CD14-positive monocyte (primary cell): ENCODE measurements at regions not wholly inside any gene's neighbourhood (a gene's known extent, or its start where the extent isn't known, plus 50 kb on each side); places are given as distances from the start of the nearest gene placed in this dataset.

ENCODE experiments used
- DNase-seq, 3 donors: peaks; one replicate each; pipeline ENCODE4 v3.0.0-alpha.2; 2011 to 2022
- H2AFZ ChIP-seq: 2 replicates; pipeline ENCODE4 v1.6.0; 2012; ENCODE audit warnings: mild to moderate bottlenecking, low read depth, low read length, inconsistent platforms; ENCODE audit not compliant: insufficient read depth, poor library complexity, severe bottlenecking
- H3K27ac ChIP-seq, 2 donors: 1 replicate in 1 of 2; 2 replicates in 1 of 2; pipeline ENCODE4 v1.5.1; 2012 to 2013; ENCODE audit warnings: low read length in 2 of 2, control low read depth in 1 of 2, inconsistent platforms in 1 of 2, low read depth in 1 of 2, mild to moderate bottlenecking in 1 of 2
- H3K27me3 ChIP-seq, 2 donors: one replicate each; pipeline versions ENCODE4 v1.6.0 to v1.6.1; 2011 to 2013; ENCODE audit warnings: low read length in 2 of 2; ENCODE audit not compliant: control insufficient read depth in 2 of 2, insufficient read depth in 2 of 2
- H3K36me3 ChIP-seq, 2 donors: replicated peaks in 1 of 2; 1 replicate in 1 of 2; 2 replicates in 1 of 2; pipeline versions ENCODE4 v1.5.1 to v1.6.1; 2012 to 2013; ENCODE audit warnings: low read length in 2 of 2, control low read depth in 1 of 2, inconsistent platforms in 1 of 2, mild to moderate bottlenecking in 1 of 2; ENCODE audit not compliant: insufficient read depth in 2 of 2, control insufficient read depth in 1 of 2
- H3K4me1 ChIP-seq, 2 donors: 1 replicate in 1 of 2; 2 replicates in 1 of 2; pipeline versions ENCODE4 v1.5.1 to v1.6.1; 2012 to 2013; ENCODE audit warnings: low read length in 2 of 2, control low read depth in 1 of 2, inconsistent platforms in 1 of 2, mild to moderate bottlenecking in 1 of 2, moderate library complexity in 1 of 2; ENCODE audit not compliant: insufficient read depth in 2 of 2, control insufficient read depth in 1 of 2
- H3K4me2 ChIP-seq: replicated peaks from 2 replicates; pipeline ENCODE3; 2012; ENCODE audit warnings: low read length, moderate library complexity, mild to moderate bottlenecking; ENCODE audit not compliant: poor library complexity, severe bottlenecking; ENCODE audit errors: extremely low read depth
- H3K4me3 ChIP-seq, 3 experiments: fragments of 200-600 bp in 1 of 3; sonication (generic) in 1 of 3; replicated peaks in 1 of 3; 1 replicate in 2 of 3; 2 replicates in 1 of 3; pipeline ENCODE4 v1.5.1; 2011 to 2013; ENCODE audit warnings: low read length in 3 of 3, mild to moderate bottlenecking in 3 of 3, control low read depth in 2 of 3, low read depth in 2 of 3, inconsistent platforms in 1 of 3, moderate library complexity in 1 of 3
- H3K79me2 ChIP-seq: 2 replicates; pipeline ENCODE4 v1.6.0; 2012; ENCODE audit warnings: mild to moderate bottlenecking, control low read depth, inconsistent platforms, low read length, moderate library complexity; ENCODE audit not compliant: insufficient read depth
- H3K9ac ChIP-seq: 2 replicates; pipeline ENCODE4 v1.6.0; 2017; ENCODE audit warnings: low read length, mild to moderate bottlenecking; ENCODE audit not compliant: insufficient read depth, poor library complexity, severe bottlenecking
- H3K9me3 ChIP-seq, 2 donors: replicated peaks in 1 of 2; 1 replicate in 1 of 2; 2 replicates in 1 of 2; pipeline versions ENCODE4 v1.5.1 to v1.6.1; 2012 to 2013; ENCODE audit warnings: low read length in 2 of 2, control low read depth in 1 of 2; ENCODE audit not compliant: control insufficient read depth in 1 of 2, insufficient read depth in 1 of 2
- H4K20me1 ChIP-seq: 2 replicates; pipeline ENCODE4 v1.6.0; 2012; ENCODE audit warnings: mild to moderate bottlenecking, low read length, control low read depth, moderate library complexity; ENCODE audit not compliant: insufficient read depth
- H3K27ac Mint-ChIP-seq, 7 donors: one replicate each; pipeline ENCODE4 v1.8.0; 2020; ENCODE audit warnings: mild to moderate bottlenecking in 7 of 7, mixed read lengths in 7 of 7, moderate library complexity in 6 of 7, inconsistent platforms in 2 of 7
- H3K27me3 Mint-ChIP-seq, 3 donors: one replicate each; pipeline ENCODE4 v1.8.0; 2021 to 2022; ENCODE audit warnings: low read depth in 3 of 3, mild to moderate bottlenecking in 3 of 3, mixed read lengths in 3 of 3, moderate library complexity in 3 of 3, inconsistent platforms in 1 of 3
- H3K36me3 Mint-ChIP-seq, 2 donors: one replicate each; pipeline ENCODE4 v1.8.0; 2020; ENCODE audit warnings: mixed read lengths in 2 of 2, inconsistent platforms in 1 of 2, mild to moderate bottlenecking in 1 of 2
- H3K4me1 Mint-ChIP-seq: one replicate; pipeline ENCODE4 v1.8.0; 2020; ENCODE audit warnings: mild to moderate bottlenecking, mixed read lengths
- H3K4me3 Mint-ChIP-seq, 2 donors: one replicate each; pipeline ENCODE4 v1.8.0; 2020; ENCODE audit warnings: mild to moderate bottlenecking in 2 of 2, mixed read lengths in 2 of 2, moderate library complexity in 1 of 2
- H3K9me3 Mint-ChIP-seq, 7 donors: one replicate each; pipeline ENCODE4 v1.8.0; 2020 to 2022; ENCODE audit warnings: mixed read lengths in 7 of 7, mild to moderate bottlenecking in 6 of 7, moderate library complexity in 6 of 7, inconsistent platforms in 2 of 7
- WGBS: methylation state at CpG from one replicate; pipeline ENCODE4 v1.1.5; 2013; ENCODE audit warnings: missing lambda C conversion rate; ENCODE audit not compliant: insufficient coverage; 5-methylcytosine and 5-hydroxymethylcytosine counted together
- intact Hi-C, 2 donors: fragments of 100-400 bp; cut with micrococcal nuclease; formaldehyde crosslinking; loops; one replicate each; pipeline versions ENCODE4 v1.15.0 to v1.15.1; 2023
- TF ChIP-seq, protein P1 (sequence below): fragments of 200-600 bp; IDR thresholded peaks from one replicate; pipeline ENCODE4 v1.8.0; 2022; ENCODE audit warnings: antibody characterized with exemption, mild to moderate bottlenecking

DNA sequence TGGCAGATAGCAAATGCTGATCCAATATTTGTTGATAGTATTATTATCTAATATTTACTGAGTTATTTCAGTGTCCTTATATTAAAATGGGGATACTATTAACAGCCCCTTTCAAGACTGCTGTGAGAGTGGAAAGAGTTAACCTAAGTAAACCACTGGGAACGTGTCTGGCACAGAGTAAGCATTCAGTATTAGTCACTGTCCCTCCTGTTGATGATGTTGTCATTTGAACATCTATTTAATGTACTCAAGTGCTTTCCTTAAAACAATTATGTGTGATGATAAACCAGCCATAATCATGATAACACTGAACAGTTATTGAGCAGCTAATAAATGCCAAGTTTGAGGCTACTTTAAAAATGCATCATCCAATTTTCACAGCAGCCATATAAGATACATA is 135.7 kb upstream of the XYLT1 start:
- H4K20me1 ChIP-seq: no peaks in the 10 kb centered on the region
- no peak overlapping the region for H3K4me3 ChIP-seq
- H3K9ac ChIP-seq: no peak overlapping the region
- no CpG with 5 or more reads among the region's 1 CpG for WGBS
- no peak for DNase-seq
- no peaks in the 10 kb centered on the region for H3K27me3 ChIP-seq
- no peaks in the 10 kb centered on the region for H3K36me3 ChIP-seq
- H3K27ac ChIP-seq: no peak overlapping the region
- peaks cover 0 to 2% (median 0%) of the 10 kb centered on the region in 7 donors for H3K9me3 Mint-ChIP-seq
- no peaks in the 10 kb centered on the region for H3K36me3 Mint-ChIP-seq
- H3K27me3 Mint-ChIP-seq: peaks cover 4 to 5% (median 4%) of the 10 kb centered on the region in 3 donors
- H3K79me2 ChIP-seq: no peaks in the 10 kb centered on the region
- H3K27ac Mint-ChIP-seq: no peak overlapping the region
- H3K4me3 Mint-ChIP-seq: no peak overlapping the region
- no peak overlapping the region for H3K4me2 ChIP-seq
- TF ChIP-seq, protein P1, sequence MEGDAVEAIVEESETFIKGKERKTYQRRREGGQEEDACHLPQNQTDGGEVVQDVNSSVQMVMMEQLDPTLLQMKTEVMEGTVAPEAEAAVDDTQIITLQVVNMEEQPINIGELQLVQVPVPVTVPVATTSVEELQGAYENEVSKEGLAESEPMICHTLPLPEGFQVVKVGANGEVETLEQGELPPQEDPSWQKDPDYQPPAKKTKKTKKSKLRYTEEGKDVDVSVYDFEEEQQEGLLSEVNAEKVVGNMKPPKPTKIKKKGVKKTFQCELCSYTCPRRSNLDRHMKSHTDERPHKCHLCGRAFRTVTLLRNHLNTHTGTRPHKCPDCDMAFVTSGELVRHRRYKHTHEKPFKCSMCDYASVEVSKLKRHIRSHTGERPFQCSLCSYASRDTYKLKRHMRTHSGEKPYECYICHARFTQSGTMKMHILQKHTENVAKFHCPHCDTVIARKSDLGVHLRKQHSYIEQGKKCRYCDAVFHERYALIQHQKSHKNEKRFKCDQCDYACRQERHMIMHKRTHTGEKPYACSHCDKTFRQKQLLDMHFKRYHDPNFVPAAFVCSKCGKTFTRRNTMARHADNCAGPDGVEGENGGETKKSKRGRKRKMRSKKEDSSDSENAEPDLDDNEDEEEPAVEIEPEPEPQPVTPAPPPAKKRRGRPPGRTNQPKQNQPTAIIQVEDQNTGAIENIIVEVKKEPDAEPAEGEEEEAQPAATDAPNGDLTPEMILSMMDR: no peak
- no peaks in the 10 kb centered on the region for H3K4me1 ChIP-seq
- H3K4me1 Mint-ChIP-seq: no peaks in the 10 kb centered on the region
- intact Hi-C loops: no loop called here
- H2AFZ ChIP-seq: no peak overlapping the region
- no peaks in the 10 kb centered on the region for H3K9me3 ChIP-seq

DNA sequence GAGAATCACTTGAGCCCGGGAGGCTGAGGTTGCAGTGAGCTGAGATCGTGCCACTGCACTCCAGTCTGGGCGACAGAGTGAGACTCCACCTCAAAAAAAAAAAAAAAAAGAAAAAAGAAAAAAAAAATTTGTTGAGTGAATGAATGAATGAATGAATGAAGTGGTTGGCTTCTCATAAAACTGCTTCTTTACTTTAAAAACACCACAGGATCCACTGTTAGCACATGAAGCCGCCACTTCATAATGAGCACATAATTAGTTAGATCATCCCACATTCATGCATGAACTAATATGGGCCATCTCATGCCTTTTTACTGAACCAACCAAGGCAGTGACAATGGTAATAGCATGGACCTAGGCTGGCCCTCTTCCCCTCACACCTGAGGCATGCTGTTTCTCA is 135.0 kb upstream of the XYLT1 start:
- Mint-ChIP-seq H3K4me3 (no peak overlapping the region), H3K27ac (no peak overlapping the region), H3K27me3 (peaks cover 4 to 5% (median 4%) of the 10 kb centered on the region in 3 donors), H3K36me3 (no peaks in the 10 kb centered on the region), H3K4me1 (no peaks in the 10 kb centered on the region), H3K9me3 (peaks cover 0 to 2% (median 0%) of the 10 kb centered on the region in 7 donors)
- no peaks in the 10 kb centered on the region for H3K4me1 ChIP-seq
- H3K4me2 ChIP-seq: no peak overlapping the region
- H2AFZ ChIP-seq: no peak overlapping the region
- DNase-seq: no peak
- no peaks in the 10 kb centered on the region for H4K20me1 ChIP-seq
- WGBS: 89% methylated on average over 1 of the region's 4 CpGs
- H3K79me2 ChIP-seq: no peaks in the 10 kb centered on the region
- no peak overlapping the region for H3K4me3 ChIP-seq
- intact Hi-C loops: no loop called here
- H3K9ac ChIP-seq: no peak overlapping the region
- H3K27ac ChIP-seq: no peak overlapping the region
- no peaks in the 10 kb centered on the region for H3K36me3 ChIP-seq
- TF ChIP-seq, protein P1: no peak
- H3K27me3 ChIP-seq: no peaks in the 10 kb centered on the region
- H3K9me3 ChIP-seq: no peaks in the 10 kb centered on the region
